ENCODE measurements at regions not wholly inside any gene's neighbourhood (a gene's known extent, or its start where the extent isn't known, plus 50 kb on each side); places are given as distances from the start of the nearest gene placed in this dataset.

GRCh38 chr3:56887402-56888025 is 85.8 kb upstream of the ARHGEF3 start:
- DNase-seq (ENCODE audit: low spot score), result no peak
- TF ChIP-seq CTCF (IDR thresholded peaks at IDR 0.05; ENCODE audit: extremely low read depth, missing control alignments), result no peak

GRCh38 chr3:56886314-56886713 is 84.6 kb upstream of the ARHGEF3 start:
- TF ChIP-seq CTCF (IDR thresholded peaks at IDR 0.05; ENCODE audit: extremely low read depth, missing control alignments), result no peak
- no peak for DNase-seq (ENCODE audit: low spot score)

GRCh38 chr3:56885879-56886278 is 84.1 kb upstream of the ARHGEF3 start:
- no peak for TF ChIP-seq CTCF (IDR thresholded peaks at IDR 0.05; ENCODE audit: extremely low read depth, missing control alignments)
- no peak for DNase-seq (ENCODE audit: low spot score)

DNA sequence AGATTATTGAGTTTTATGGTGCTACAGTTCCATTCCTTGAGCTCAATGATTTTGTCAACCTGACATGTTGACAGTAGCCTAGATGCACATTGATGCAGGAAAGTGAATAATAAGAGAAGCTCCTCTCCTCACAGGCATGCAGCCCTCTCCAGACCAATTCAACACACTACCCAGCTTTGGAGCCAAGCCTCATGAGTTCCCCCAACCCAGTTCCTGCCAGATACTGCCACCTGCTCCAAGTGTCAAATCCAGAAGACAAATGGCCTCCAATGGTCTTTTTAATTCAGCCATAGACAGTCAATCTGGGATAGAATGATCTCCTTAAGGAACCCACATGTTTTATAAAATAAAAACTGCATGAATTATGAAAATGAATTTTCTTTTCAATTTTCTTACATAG is 83.7 kb upstream of the ARHGEF3 start:
- TF ChIP-seq CTCF (IDR thresholded peaks at IDR 0.05; ENCODE audit: extremely low read depth, missing control alignments), result no peak
- DNase-seq (ENCODE audit: low spot score), result no peak

DNA sequence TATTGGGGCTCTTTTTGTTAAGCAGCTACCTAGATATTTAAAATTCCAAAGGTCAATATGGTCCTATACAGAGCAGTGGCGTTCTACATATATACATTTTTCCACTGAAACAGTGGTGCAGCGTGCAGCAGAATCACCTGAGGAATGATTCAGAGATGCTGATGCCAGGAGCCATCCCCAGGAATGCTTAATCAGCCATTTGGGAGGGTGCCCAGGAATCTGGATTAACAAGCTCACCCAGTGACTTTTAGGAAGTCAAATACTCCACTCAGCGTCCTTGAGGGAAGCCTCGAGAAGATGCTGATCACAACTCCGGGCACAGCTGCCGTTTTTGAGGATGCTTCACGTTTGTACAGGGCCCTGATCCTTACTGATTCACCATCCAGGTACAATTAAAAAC is 82.6 kb upstream of the ARHGEF3 start:
- TF ChIP-seq CTCF (IDR thresholded peaks at IDR 0.05; ENCODE audit: extremely low read depth, missing control alignments), result no peak
- DNase-seq (ENCODE audit: low spot score), result no peak

- DNase-seq (ENCODE audit: low spot score), result no peak
These were observed 82.1 kb upstream of the ARHGEF3 start for GRCh38 chr3:56883828-56884227.

DNA sequence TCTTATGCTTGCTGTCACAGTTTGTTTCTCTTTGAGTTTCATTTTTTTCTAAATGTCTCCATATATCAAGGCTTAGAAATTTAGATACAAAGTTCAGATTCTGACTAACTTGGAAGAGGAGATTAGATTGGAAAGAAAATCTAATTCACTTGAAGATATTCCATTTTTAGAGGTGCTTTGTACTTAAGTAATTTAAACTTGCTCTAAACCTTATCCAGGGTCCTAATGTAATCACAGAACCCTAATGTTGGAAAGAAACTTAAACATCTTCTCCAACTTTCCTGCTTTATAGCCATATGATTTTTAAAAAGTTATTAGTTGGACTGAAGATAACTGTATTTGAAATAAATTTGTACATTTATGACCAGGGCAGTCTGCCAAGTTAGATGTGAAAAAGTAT is 81.1 kb upstream of the ARHGEF3 start:
- no peak for TF ChIP-seq CTCF (IDR thresholded peaks at IDR 0.05; ENCODE audit: extremely low read depth, missing control alignments)

More at GRCh38 chr3:56883828-56884227, 82.1 kb upstream of the ARHGEF3 start:
- TF ChIP-seq CTCF (IDR thresholded peaks at IDR 0.05; ENCODE audit: extremely low read depth, missing control alignments), result no peak

More for the DNA sequence above, 81.1 kb upstream of the ARHGEF3 start:
- DNase-seq (ENCODE audit: low spot score), result no peak
